DND-41 (cell line): ENCODE measurements at regions not wholly inside any gene's neighbourhood (a gene's known extent, or its start where the extent isn't known, plus 50 kb on each side); places are given as distances from the start of the nearest gene placed in this dataset.
"Not testable (repeated sequence)": the region's sequence is repeated elsewhere in the genome, so short reads cannot be mapped to it uniquely, and the experiment has no call there.

Experiments used
- ATAC-seq: fragments of 200-7000 bp; cut with Tn5 transposase; 3 replicates; pipeline ENCODE4 v1.9.1; 2021; ENCODE audit warnings: low read depth; ENCODE audit not compliant: insufficient read depth
- DNase-seq: peaks from one replicate; pipeline ENCODE4 v3.0.0-alpha.2; 2020
- H2AFZ ChIP-seq: 2 replicates; pipeline ENCODE4 v1.6.0; 2012; ENCODE audit warnings: low read depth, low read length
- H3K27ac ChIP-seq: 2 replicates; pipeline ENCODE4 v1.5.1; 2012; ENCODE audit warnings: low read length, inconsistent platforms
- H3K27me3 ChIP-seq: fragments of 200-600 bp; sonication (generic); 2 replicates; pipeline ENCODE4 v1.6.0; 2012; ENCODE audit warnings: low read length, mild to moderate bottlenecking, inconsistent platforms; ENCODE audit not compliant: insufficient read depth, poor library complexity
- H3K36me3 ChIP-seq: 2 replicates; pipeline ENCODE4 v1.5.1; 2012; ENCODE audit warnings: low read length, inconsistent platforms; ENCODE audit not compliant: insufficient read depth
- H3K4me1 ChIP-seq: 2 replicates; pipeline ENCODE4 v1.5.1; 2012; ENCODE audit warnings: mild to moderate bottlenecking, low read length; ENCODE audit not compliant: insufficient read depth
- H3K4me2 ChIP-seq: 2 replicates; pipeline ENCODE4 v1.6.0; 2012; ENCODE audit warnings: mild to moderate bottlenecking, moderate library complexity, low read length, inconsistent platforms; ENCODE audit not compliant: insufficient read depth
- H3K4me3 ChIP-seq, 2 experiments: fragments of 200-600 bp in 1 of 2; shearing (Covaris generic) in 1 of 2; 2 replicates each; pipeline ENCODE4 v1.5.1; 2012 to 2016; ENCODE audit warnings: inconsistent platforms in 2 of 2, low read length in 2 of 2, mild to moderate bottlenecking in 2 of 2, low read depth in 1 of 2, moderate library complexity in 1 of 2
- H3K79me2 ChIP-seq: 2 replicates; pipeline ENCODE4 v1.6.0; 2012; ENCODE audit warnings: low read length, inconsistent platforms; ENCODE audit not compliant: insufficient read depth
- H3K9ac ChIP-seq: 2 replicates; pipeline ENCODE4 v1.6.0; 2012; ENCODE audit warnings: low read depth, mild to moderate bottlenecking, inconsistent platforms, low read length, moderate library complexity
- H3K9me3 ChIP-seq: 2 replicates; pipeline ENCODE4 v1.5.1; 2012; ENCODE audit warnings: low read length, moderate library complexity, mild to moderate bottlenecking, inconsistent platforms; ENCODE audit not compliant: insufficient read depth, severe bottlenecking
- H4K20me1 ChIP-seq: 2 replicates; pipeline ENCODE4 v1.6.0; 2012; ENCODE audit warnings: low read length; ENCODE audit not compliant: insufficient read depth
- EZH2 ChIP-seq: IDR thresholded peaks from 3 replicates; pipeline ENCODE4 v1.6.1; 2012; ENCODE audit warnings: borderline replicate concordance, low read depth, mild to moderate bottlenecking, moderate library complexity, low read length, inconsistent platforms; ENCODE audit not compliant: severe bottlenecking
- TF ChIP-seq, protein P1 (sequence below): IDR thresholded peaks from 2 replicates; pipeline ENCODE4 v1.5.1; 2012; ENCODE audit warnings: borderline replicate concordance, low read length, moderate library complexity, mild to moderate bottlenecking; ENCODE audit not compliant: poor library complexity, severe bottlenecking; ENCODE audit errors: extremely low read depth

DNA sequence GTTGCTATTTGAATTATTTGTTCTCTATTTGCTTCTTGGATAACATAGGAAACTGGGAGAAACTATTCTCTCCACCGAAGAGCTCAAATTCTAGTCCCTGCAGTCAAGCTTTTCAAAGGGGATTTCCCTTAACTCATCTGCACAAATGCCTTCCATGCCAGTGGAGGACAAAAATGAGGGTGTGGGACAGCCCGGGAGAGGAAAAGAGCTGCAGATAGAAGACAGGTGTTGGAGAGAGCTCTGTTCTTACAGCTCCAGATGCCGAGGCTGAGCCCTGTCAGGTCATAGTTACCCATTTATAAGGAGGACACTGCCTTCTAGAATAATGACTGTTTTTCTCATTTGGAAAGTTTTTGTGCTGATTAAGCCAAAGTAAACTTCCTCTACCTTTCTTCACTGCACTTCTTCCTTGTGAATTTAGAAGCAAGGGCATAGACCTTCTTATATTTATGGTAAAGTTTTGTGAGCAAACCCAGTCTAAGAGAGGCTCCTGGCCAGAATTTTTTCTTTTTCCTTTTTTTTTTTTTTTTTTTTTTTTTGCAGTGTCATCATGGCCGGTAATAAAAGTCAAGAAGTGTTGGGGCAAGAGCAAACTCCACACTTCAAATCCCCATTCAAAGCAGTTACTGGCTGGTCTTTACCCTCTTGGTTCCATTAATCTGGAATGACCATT lies 177.2 kb downstream of the ABCC12 start:
- no peaks in the 10 kb centered on the region for H3K79me2 ChIP-seq
- no peak overlapping the region for H3K27ac ChIP-seq
- H3K4me1 ChIP-seq, result no peaks in the 10 kb centered on the region
- no peak overlapping the region for H3K4me2 ChIP-seq
- no peak for TF ChIP-seq EZH2
- TF ChIP-seq, protein P1, sequence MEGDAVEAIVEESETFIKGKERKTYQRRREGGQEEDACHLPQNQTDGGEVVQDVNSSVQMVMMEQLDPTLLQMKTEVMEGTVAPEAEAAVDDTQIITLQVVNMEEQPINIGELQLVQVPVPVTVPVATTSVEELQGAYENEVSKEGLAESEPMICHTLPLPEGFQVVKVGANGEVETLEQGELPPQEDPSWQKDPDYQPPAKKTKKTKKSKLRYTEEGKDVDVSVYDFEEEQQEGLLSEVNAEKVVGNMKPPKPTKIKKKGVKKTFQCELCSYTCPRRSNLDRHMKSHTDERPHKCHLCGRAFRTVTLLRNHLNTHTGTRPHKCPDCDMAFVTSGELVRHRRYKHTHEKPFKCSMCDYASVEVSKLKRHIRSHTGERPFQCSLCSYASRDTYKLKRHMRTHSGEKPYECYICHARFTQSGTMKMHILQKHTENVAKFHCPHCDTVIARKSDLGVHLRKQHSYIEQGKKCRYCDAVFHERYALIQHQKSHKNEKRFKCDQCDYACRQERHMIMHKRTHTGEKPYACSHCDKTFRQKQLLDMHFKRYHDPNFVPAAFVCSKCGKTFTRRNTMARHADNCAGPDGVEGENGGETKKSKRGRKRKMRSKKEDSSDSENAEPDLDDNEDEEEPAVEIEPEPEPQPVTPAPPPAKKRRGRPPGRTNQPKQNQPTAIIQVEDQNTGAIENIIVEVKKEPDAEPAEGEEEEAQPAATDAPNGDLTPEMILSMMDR, result no peak
- H3K27me3 ChIP-seq, result no peaks in the 10 kb centered on the region
- no peaks in the 10 kb centered on the region for H4K20me1 ChIP-seq
- H3K4me3 ChIP-seq, result no peak overlapping the region
- H3K36me3 ChIP-seq, result no peaks in the 10 kb centered on the region
- no peak overlapping the region for H2AFZ ChIP-seq
- H3K9ac ChIP-seq, result no peak overlapping the region
- no peak for DNase-seq
- no peaks in the 10 kb centered on the region for H3K9me3 ChIP-seq
- no peak for ATAC-seq

DNA sequence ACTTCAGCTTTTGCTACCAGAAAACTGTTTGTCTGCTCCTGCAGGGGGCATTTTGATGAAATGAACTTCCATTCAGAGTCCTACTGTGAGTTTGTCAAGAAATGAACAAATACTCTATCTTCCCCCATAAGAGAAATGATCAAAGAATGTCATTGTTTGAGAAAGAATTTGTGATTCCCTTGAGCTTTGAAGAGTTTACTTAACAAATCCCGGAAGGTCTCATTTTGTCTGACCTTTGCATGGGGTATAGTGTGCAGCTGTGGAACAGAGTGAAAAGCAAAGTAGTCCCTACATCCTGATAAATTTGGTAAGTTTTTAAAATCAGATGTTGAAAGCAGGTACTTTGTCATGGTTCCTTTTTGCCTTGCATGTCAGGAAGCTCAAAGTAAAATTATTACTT lies 178.0 kb downstream of the ABCC12 start:
- H3K4me3 ChIP-seq, result no peak overlapping the region
- H2AFZ ChIP-seq, result no peak overlapping the region
- no peaks in the 10 kb centered on the region for H3K36me3 ChIP-seq
- no peak for TF ChIP-seq EZH2
- TF ChIP-seq, protein P1, result no peak
- H3K4me2 ChIP-seq, result no peak overlapping the region
- H3K9ac ChIP-seq, result no peak overlapping the region
- no peaks in the 10 kb centered on the region for H3K9me3 ChIP-seq
- no peaks in the 10 kb centered on the region for H3K79me2 ChIP-seq
- ATAC-seq (no peak), DNase-seq (no peak)
- H3K4me1 ChIP-seq, result no peaks in the 10 kb centered on the region
- H3K27me3 ChIP-seq, result no peaks in the 10 kb centered on the region
- H4K20me1 ChIP-seq, result no peaks in the 10 kb centered on the region
- H3K27ac ChIP-seq, result no peak overlapping the region

DNA sequence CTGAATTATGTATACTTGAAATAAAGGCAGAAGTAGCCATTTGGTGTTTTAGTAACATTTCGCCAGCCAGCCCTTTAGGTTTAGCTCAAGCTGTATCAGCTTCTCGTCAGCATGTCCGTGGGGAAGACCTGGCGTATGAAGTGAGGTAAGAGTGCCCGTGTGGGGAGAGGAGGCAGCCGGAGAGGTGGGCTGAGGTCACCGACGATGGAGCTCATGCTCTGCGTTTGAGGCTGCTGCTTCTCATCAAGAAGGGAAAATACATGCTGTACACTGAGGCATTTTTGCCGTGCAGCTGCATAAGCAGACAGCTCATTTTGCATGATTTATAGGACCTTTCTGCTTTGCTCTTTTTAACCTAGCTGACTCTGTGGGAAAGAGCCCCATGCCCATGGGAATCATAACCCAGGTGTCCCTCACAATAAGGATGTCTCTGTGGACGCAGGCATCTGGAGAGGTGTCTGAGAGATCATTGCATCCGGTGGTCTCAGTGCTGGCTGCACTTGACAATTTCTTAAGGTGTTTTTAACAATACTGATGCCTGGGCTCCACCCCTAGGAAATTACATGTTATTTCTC lies 179.1 kb downstream of the ABCC12 start:
- Histone ChIP-seq H3K9ac (no peak overlapping the region), H4K20me1 (no peaks in the 10 kb centered on the region), H3K4me3 (no peak overlapping the region), H2AFZ (no peak overlapping the region), H3K4me2 (no peak overlapping the region), H3K4me1 (no peaks in the 10 kb centered on the region), H3K9me3 (no peaks in the 10 kb centered on the region), H3K27me3 (no peaks in the 10 kb centered on the region), H3K36me3 (no peaks in the 10 kb centered on the region), H3K27ac (no peak overlapping the region), H3K79me2 (no peaks in the 10 kb centered on the region)
- DNase-seq (no peak), ATAC-seq (no peak)
- TF ChIP-seq, protein P1, result no peak
- TF ChIP-seq EZH2, result no peak

DNA sequence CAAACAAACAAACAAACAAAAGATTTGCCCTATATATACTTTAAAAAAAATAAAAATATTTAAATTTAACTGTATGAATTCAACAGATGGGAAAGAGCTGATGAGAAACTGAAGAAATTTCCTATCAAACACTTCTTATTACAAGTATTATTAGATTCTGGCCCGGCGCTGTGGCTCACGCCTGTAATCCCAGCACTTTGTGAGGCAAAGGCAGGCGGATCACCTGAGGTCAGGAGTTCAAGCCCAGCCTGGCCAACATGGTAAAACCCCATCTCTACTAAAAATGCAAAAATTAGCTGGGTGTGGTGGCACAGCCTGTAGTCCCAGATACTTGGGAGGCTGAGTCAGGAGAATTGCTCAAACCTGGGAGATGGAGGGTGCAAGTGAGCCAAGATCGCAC lies 180.8 kb downstream of the ABCC12 start:
- not testable (repeated sequence) for H3K79me2 ChIP-seq, H3K9me3 ChIP-seq, H2AFZ ChIP-seq, H3K4me1 ChIP-seq, H3K36me3 ChIP-seq, H3K4me2 ChIP-seq, H4K20me1 ChIP-seq, H3K9ac ChIP-seq, H3K27me3 ChIP-seq, H3K4me3 ChIP-seq, ATAC-seq, DNase-seq, H3K27ac ChIP-seq
